Trophoblast cell (in vitro differentiated cells and primary cell): ENCODE measurements at regions not wholly inside any gene's neighbourhood (a gene's known extent, or its start where the extent isn't known, plus 50 kb on each side); places are given as distances from the start of the nearest gene placed in this dataset.

Experiments
- DNase-seq, 2 donors: peaks; one replicate each; pipeline ENCODE4 v3.0.0-alpha.2; 2016
- H2AFZ ChIP-seq: 2 replicates; pipeline ENCODE4 v1.6.1; 2013; ENCODE audit warnings: low read length, moderate library complexity, mild to moderate bottlenecking; ENCODE audit not compliant: insufficient read depth, poor library complexity
- H2AK5ac ChIP-seq: 2 replicates; pipeline ENCODE4 v1.6.1; 2013; ENCODE audit warnings: mild to moderate bottlenecking, low read length
- H2BK120ac ChIP-seq: 2 replicates; pipeline ENCODE4 v1.6.1; 2013; ENCODE audit warnings: low read length, mild to moderate bottlenecking, moderate library complexity; ENCODE audit not compliant: insufficient read depth, poor library complexity
- H2BK12ac ChIP-seq: 2 replicates; pipeline ENCODE4 v1.6.1; 2013; ENCODE audit warnings: mild to moderate bottlenecking, low read length, moderate library complexity
- H2BK5ac ChIP-seq: 2 replicates; pipeline ENCODE4 v1.6.1; 2013; ENCODE audit warnings: low read length, low read depth, moderate library complexity, mild to moderate bottlenecking; ENCODE audit not compliant: poor library complexity
- H3K14ac ChIP-seq: 2 replicates; pipeline ENCODE4 v1.6.1; 2013; ENCODE audit warnings: mild to moderate bottlenecking, low read length
- H3K18ac ChIP-seq: 2 replicates; pipeline ENCODE4 v1.6.1; 2013; ENCODE audit warnings: mild to moderate bottlenecking, low read length
- H3K23ac ChIP-seq: 2 replicates; pipeline ENCODE4 v1.6.1; 2013; ENCODE audit warnings: low read length
- H3K27ac ChIP-seq: 2 replicates; pipeline ENCODE4 v1.5.1; 2013; ENCODE audit warnings: low read depth, mild to moderate bottlenecking, inconsistent platforms, low read length, moderate library complexity
- H3K27me3 ChIP-seq: 2 replicates; pipeline ENCODE4 v1.6.1; 2013; ENCODE audit warnings: inconsistent platforms, mild to moderate bottlenecking, low read length, moderate library complexity; ENCODE audit not compliant: insufficient read depth
- H3K36me3 ChIP-seq, 2 experiments: 1 replicate in 1 of 2; 2 replicates in 1 of 2; pipeline ENCODE4 v1.6.1; 2013; ENCODE audit warnings: low read length in 2 of 2, mild to moderate bottlenecking in 2 of 2, moderate library complexity in 1 of 2; ENCODE audit not compliant: insufficient read depth in 2 of 2, control insufficient read depth in 1 of 2
- H3K4ac ChIP-seq: 2 replicates; pipeline ENCODE4 v1.6.1; 2013; ENCODE audit warnings: low read depth, mild to moderate bottlenecking, low read length, moderate library complexity
- H3K4me1 ChIP-seq, 2 experiments: 1 replicate in 1 of 2; 2 replicates in 1 of 2; pipeline ENCODE4 v1.6.1; 2013; ENCODE audit warnings: low read length in 2 of 2, mild to moderate bottlenecking in 2 of 2, moderate library complexity in 1 of 2; ENCODE audit not compliant: insufficient read depth in 2 of 2, control insufficient read depth in 1 of 2
- H3K4me2 ChIP-seq: 2 replicates; pipeline ENCODE4 v1.6.1; 2013; ENCODE audit warnings: inconsistent platforms, mild to moderate bottlenecking, low read length, moderate library complexity
- H3K4me3 ChIP-seq: 2 replicates; pipeline ENCODE4 v1.5.1; 2013; ENCODE audit warnings: mild to moderate bottlenecking, low read depth, low read length, inconsistent platforms
- H3K79me1 ChIP-seq: one replicate; pipeline ENCODE4 v1.6.1; 2013; ENCODE audit warnings: low read length
- H3K79me2 ChIP-seq: 2 replicates; pipeline ENCODE4 v1.6.1; 2013; ENCODE audit warnings: low read length, mild to moderate bottlenecking; ENCODE audit not compliant: control insufficient read depth, insufficient read depth, poor library complexity
- H3K9ac ChIP-seq: 2 replicates; pipeline ENCODE4 v1.6.1; 2013; ENCODE audit warnings: mild to moderate bottlenecking, low read length
- H3K9me3 ChIP-seq: 2 replicates; pipeline ENCODE4 v1.6.1; 2013; ENCODE audit warnings: low read depth, mild to moderate bottlenecking, control low read depth, inconsistent platforms, low read length; ENCODE audit not compliant: insufficient read depth
- H4K12ac ChIP-seq: 2 replicates; pipeline ENCODE4 v1.6.1; 2013; ENCODE audit warnings: low read depth, mild to moderate bottlenecking, low read length, moderate library complexity
- H4K8ac ChIP-seq: 2 replicates; pipeline ENCODE4 v1.6.1; 2013; ENCODE audit warnings: low read depth, mild to moderate bottlenecking, low read length, moderate library complexity
- H4K91ac ChIP-seq: one replicate; pipeline ENCODE4 v1.6.1; 2013; ENCODE audit warnings: low read depth, mild to moderate bottlenecking, low read length, moderate library complexity
- WGBS: extraction: QIAGEN DNeasy Blood & Tissue Kit; methylation state at CpG from one replicate; pipeline ENCODE4 v1.1.7; 2013; ENCODE audit warnings: missing lambda C conversion rate; ENCODE audit not compliant: insufficient read length, insufficient coverage; ENCODE audit errors: extremely low coverage; 5-methylcytosine and 5-hydroxymethylcytosine counted together

- Histone ChIP-seq H2BK5ac (no peak overlapping the region), H2AK5ac (no peak overlapping the region), H3K36me3 (no peaks in the 10 kb centered on the region), H3K79me1 (no peaks in the 10 kb centered on the region), H2BK12ac (no peak overlapping the region), H3K9ac (no peak overlapping the region), H3K79me2 (no peaks in the 10 kb centered on the region), H3K4me3 (no peak overlapping the region), H2BK120ac (no peak overlapping the region), H4K12ac (no peak overlapping the region), H3K27me3 (no peaks in the 10 kb centered on the region), H3K23ac (no peak overlapping the region), H2AFZ (no peak overlapping the region), H3K4ac (no peak overlapping the region), H4K91ac (no peak overlapping the region), H3K18ac (no peak overlapping the region), H3K4me1 (no peaks in the 10 kb centered on the region), H3K9me3 (no peaks in the 10 kb centered on the region), H3K14ac (no peak overlapping the region), H3K4me2 (no peak overlapping the region), H4K8ac (no peak overlapping the region), H3K27ac (no peak overlapping the region)
- no CpG with 5 or more reads among the region's 3 CpGs for WGBS
- DNase-seq, result no peak
Measured at GRCh38 chr11:109612496-109612895, 190.5 kb downstream of the C11orf87 start.

- no peaks in the 10 kb centered on the region for H3K79me1 ChIP-seq
- H2BK5ac ChIP-seq, result no peak overlapping the region
- no peak overlapping the region for H3K18ac ChIP-seq
- no CpG with 5 or more reads among the region's 4 CpGs for WGBS
- H2BK120ac ChIP-seq, result no peak overlapping the region
- no peaks in the 10 kb centered on the region for H3K79me2 ChIP-seq
- H4K12ac ChIP-seq, result no peak overlapping the region
- no peak overlapping the region for H2AK5ac ChIP-seq
- H3K36me3 ChIP-seq, result no peaks in the 10 kb centered on the region
- H2AFZ ChIP-seq, result no peak overlapping the region
- DNase-seq, result peak; percentile 23 to 41
- H3K4me2 ChIP-seq, result no peak overlapping the region
- H3K9me3 ChIP-seq, result no peaks in the 10 kb centered on the region
- no peaks in the 10 kb centered on the region for H3K27me3 ChIP-seq
- no peak overlapping the region for H3K4ac ChIP-seq
- no peak overlapping the region for H3K4me3 ChIP-seq
- H3K14ac ChIP-seq, result no peak overlapping the region
- H3K4me1 ChIP-seq, result no peaks in the 10 kb centered on the region
- H2BK12ac ChIP-seq, result no peak overlapping the region
- no peak overlapping the region for H4K91ac ChIP-seq
- H3K27ac ChIP-seq, result no peak overlapping the region
- H4K8ac ChIP-seq, result no peak overlapping the region
- no peak overlapping the region for H3K23ac ChIP-seq
- H3K9ac ChIP-seq, result no peak overlapping the region
Measured at GRCh38 chr11:109619498-109619897, 197.5 kb downstream of the C11orf87 start.

- H3K4ac ChIP-seq, result no peak overlapping the region
- H3K36me3 ChIP-seq, result no peaks in the 10 kb centered on the region
- no peaks in the 10 kb centered on the region for H3K27me3 ChIP-seq
- no peak for DNase-seq
- H3K4me2 ChIP-seq, result no peak overlapping the region
- no peak overlapping the region for H3K9ac ChIP-seq
- H4K8ac ChIP-seq, result no peak overlapping the region
- no peak overlapping the region for H4K12ac ChIP-seq
- WGBS, result no CpG with 5 or more reads among the region's 1 CpG
- no peak overlapping the region for H2BK5ac ChIP-seq
- H3K79me2 ChIP-seq, result no peaks in the 10 kb centered on the region
- H4K91ac ChIP-seq, result no peak overlapping the region
- no peak overlapping the region for H3K4me3 ChIP-seq
- no peaks in the 10 kb centered on the region for H3K9me3 ChIP-seq
- H3K18ac ChIP-seq, result no peak overlapping the region
- no peak overlapping the region for H3K23ac ChIP-seq
- H2BK12ac ChIP-seq, result no peak overlapping the region
- no peak overlapping the region for H3K27ac ChIP-seq
- H3K4me1 ChIP-seq, result no peaks in the 10 kb centered on the region
- no peak overlapping the region for H2AK5ac ChIP-seq
- H3K79me1 ChIP-seq, result no peaks in the 10 kb centered on the region
- no peak overlapping the region for H2AFZ ChIP-seq
- H3K14ac ChIP-seq, result no peak overlapping the region
- H2BK120ac ChIP-seq, result no peak overlapping the region
Measured at GRCh38 chr11:109629734-109630133, 207.7 kb downstream of the C11orf87 start.

- peak in 1 of 2 donors; percentile 15 for DNase-seq
- H4K8ac ChIP-seq, result no peak overlapping the region
- no peak overlapping the region for H2AFZ ChIP-seq
- WGBS, result no CpG with 5 or more reads among the region's 9 CpGs
- no peaks in the 10 kb centered on the region for H3K79me2 ChIP-seq
- H3K9me3 ChIP-seq, result no peaks in the 10 kb centered on the region
- H2BK12ac ChIP-seq, result no peak overlapping the region
- H3K27me3 ChIP-seq, result no peaks in the 10 kb centered on the region
- no peak overlapping the region for H3K9ac ChIP-seq
- no peak overlapping the region for H3K27ac ChIP-seq
- H3K36me3 ChIP-seq, result no peaks in the 10 kb centered on the region
- H3K4me3 ChIP-seq, result no peak overlapping the region
- H3K14ac ChIP-seq, result no peak overlapping the region
- H2BK120ac ChIP-seq, result no peak overlapping the region
- H2BK5ac ChIP-seq, result no peak overlapping the region
- H3K4me1 ChIP-seq, result no peaks in the 10 kb centered on the region
- no peak overlapping the region for H3K18ac ChIP-seq
- no peaks in the 10 kb centered on the region for H3K79me1 ChIP-seq
- no peak overlapping the region for H4K12ac ChIP-seq
- H3K4me2 ChIP-seq, result no peak overlapping the region
- H3K4ac ChIP-seq, result no peak overlapping the region
- no peak overlapping the region for H2AK5ac ChIP-seq
- H3K23ac ChIP-seq, result no peak overlapping the region
- no peak overlapping the region for H4K91ac ChIP-seq
Measured at GRCh38 chr11:109641549-109641948, 219.6 kb downstream of the C11orf87 start.
